ENCODE measurements at regions not wholly inside any gene's neighbourhood (a gene's known extent, or its start where the extent isn't known, plus 50 kb on each side); places are given as distances from the start of the nearest gene placed in this dataset.

GRCh38 chr1:219387211-219387610 is 213.5 kb downstream of the LYPLAL1 start:
- TF ChIP-seq CTCF (IDR thresholded peaks at IDR 0.05) (no peak), POLR2A (IDR thresholded peaks at IDR 0.05) (no peak)
